PC-9 (cell line): ENCODE measurements at regions not wholly inside any gene's neighbourhood (a gene's known extent, or its start where the extent isn't known, plus 50 kb on each side); places are given as distances from the start of the nearest gene placed in this dataset.

ENCODE experiments used
- BruUV-seq: library from RNA; stranded (reverse); fragments of 400-500 nt; replicated peaks from 2 replicates; lab custom pipeline; 2021; lab: Mats Ljungman, UMichigan
- CTCF ChIA-PET: fragments of 300-600 bp; sonication (Branson Sonifier 250); formaldehyde crosslinking; loops from one replicate; lab custom pipeline; 2022; ENCODE audit warnings: antibody characterized with exemption; lab: Charles Lee
- POLR2A ChIA-PET: fragments of 300-600 bp; sonication (Branson Sonifier 250); formaldehyde crosslinking; loops from one replicate; lab custom pipeline; 2022; ENCODE audit warnings: antibody characterized with exemption; ENCODE audit not compliant: unreplicated experiment; lab: Charles Lee
- DNase-seq, 2 experiments: peaks; one replicate each; pipeline versions ENCODE4 v3.0.0 to v3.0.0-alpha.2; 2015 to 2022; ENCODE audit warnings: mixed read lengths in 1 of 2
- H2AFZ ChIP-seq: fragments of 200-600 bp; sonication (generic); 2 replicates; pipeline ENCODE4 v1.8.1; 2017; ENCODE audit warnings: antibody characterized with exemption
- H3F3A ChIP-seq: fragments of 200-600 bp; sonication (generic); 2 replicates; pipeline ENCODE4 v1.8.1; 2017; ENCODE audit warnings: antibody characterized with exemption, mild to moderate bottlenecking, low read depth; ENCODE audit not compliant: insufficient read depth
- H3K27ac ChIP-seq: fragments of 200-600 bp; sonication (generic); 2 replicates; pipeline ENCODE4 v1.6.1; 2016; ENCODE audit warnings: mixed run types
- H3K27me3 ChIP-seq: fragments of 200-600 bp; sonication (generic); 2 replicates; pipeline ENCODE4 v1.6.1; 2016; ENCODE audit warnings: low read depth, mixed run types; ENCODE audit not compliant: insufficient read depth
- H3K36me3 ChIP-seq: fragments of 200-600 bp; sonication (generic); 2 replicates; pipeline ENCODE4 v1.6.1; 2016; ENCODE audit warnings: low read depth, mixed run types
- H3K4me1 ChIP-seq: fragments of 200-600 bp; sonication (generic); replicated peaks from 2 replicates; pipeline ENCODE4 v1.6.1; 2016; ENCODE audit warnings: mixed run types; ENCODE audit not compliant: insufficient read depth
- H3K4me2 ChIP-seq: fragments of 200-600 bp; sonication (generic); 2 replicates; pipeline ENCODE4 v1.6.1; 2017; ENCODE audit warnings: mixed run types
- H3K4me3 ChIP-seq: fragments of 200-600 bp; sonication (generic); 2 replicates; pipeline ENCODE4 v1.6.1; 2016; ENCODE audit warnings: mixed run types
- H3K79me2 ChIP-seq: fragments of 200-600 bp; sonication (generic); 2 replicates; pipeline ENCODE4 v1.6.1; 2017; ENCODE audit warnings: low read depth, mixed run types
- H3K9me2 ChIP-seq: fragments of 200-600 bp; sonication (generic); 2 replicates; pipeline ENCODE4 v1.8.1; 2017; ENCODE audit warnings: mild to moderate bottlenecking; ENCODE audit not compliant: insufficient read depth
- H3K9me3 ChIP-seq: fragments of 200-600 bp; sonication (generic); 2 replicates; pipeline ENCODE4 v1.8.1; 2016; ENCODE audit warnings: low read depth; ENCODE audit not compliant: insufficient read depth
- H4K20me1 ChIP-seq: fragments of 200-600 bp; sonication (generic); 2 replicates; pipeline ENCODE4 v1.8.1; 2017; ENCODE audit not compliant: insufficient read depth
- CTCF ChIP-seq: fragments of 200-600 bp; sonication (generic); conservative IDR thresholded peaks from 2 replicates; pipeline ENCODE4 v1.6.1; 2017; ENCODE audit warnings: mixed run types, antibody characterized with exemption, mild to moderate bottlenecking, moderate library complexity
- EZH2 ChIP-seq: fragments of 200-600 bp; sonication (generic); IDR thresholded peaks from 2 replicates; pipeline ENCODE4 v1.8.0; 2017; ENCODE audit warnings: antibody characterized with exemption, low read depth
- intact Hi-C: fragments of 100-400 bp; cut with micrococcal nuclease; formaldehyde crosslinking; loops from one replicate; pipeline ENCODE4 v1.10.0; 2022; ENCODE audit not compliant: unreplicated experiment

- Histone ChIP-seq H3K9me3 (no peaks in the 10 kb centered on the region; the same call in 1 of the 2 replicates), H3K9me2 (no peaks in the 10 kb centered on the region), H3K4me1 (peaks cover 14% of the 10 kb centered on the region; the same call in 1 of the 2 replicates), H4K20me1 (no peaks in the 10 kb centered on the region), H3K79me2 (no peaks in the 10 kb centered on the region), H3K27me3 (no peaks in the 10 kb centered on the region), H3F3A (no peaks in the 10 kb centered on the region; the same call in 1 of the 2 replicates), H3K27ac (no peak overlapping the region), H2AFZ (no peak overlapping the region), H3K4me3 (no peak overlapping the region), H3K36me3 (no peaks in the 10 kb centered on the region), H3K4me2 (no peak overlapping the region)
- no TSS peak for BruUV-seq
- ChIA-PET CTCF (no interaction called here), POLR2A (interaction anchor here (0.6 to 0.7 kb wide), 2 partner anchors 154 to 368 kb away, joined by 3 to 5 read pairs; no protein-coding TSS in a partner anchor)
- no peak for TF ChIP-seq EZH2
- TF ChIP-seq CTCF, result no peak
- intact Hi-C loops, result loop anchor here (10.0 kb wide), 1 partner anchor 267 kb away; no protein-coding TSS in a partner anchor
- DNase-seq, result no peak
Measured at GRCh38 chr20:58081846-58082245, 146.6 kb downstream of the ANKRD60 start.

- CTCF ChIA-PET, result interaction anchor here (0.8 kb wide), 1 partner anchor 1971 kb away, joined by 3 read pairs; no protein-coding TSS in a partner anchor
- POLR2A ChIA-PET, result interaction anchor here (0.5 to 0.7 kb wide), 2 partner anchors 33 to 34 kb away, joined by 3 read pairs; no protein-coding TSS in a partner anchor
- intact Hi-C loops, result no loop called here
- no TSS peak for BruUV-seq
- H3K4me1 ChIP-seq, result peaks cover 16% of the 10 kb centered on the region
- H3K27me3 ChIP-seq, result no peaks in the 10 kb centered on the region
- TF ChIP-seq EZH2, result no peak
- TF ChIP-seq CTCF, result no peak
- H4K20me1 ChIP-seq, result no peaks in the 10 kb centered on the region
- no peaks in the 10 kb centered on the region for H3K9me2 ChIP-seq
- H3K27ac ChIP-seq, result no peak overlapping the region
- no peak for DNase-seq
- no peak overlapping the region for H3K4me3 ChIP-seq
- H3K36me3 ChIP-seq, result no peaks in the 10 kb centered on the region
- no peak overlapping the region for H3K4me2 ChIP-seq
- H3K79me2 ChIP-seq, result no peaks in the 10 kb centered on the region
- no peaks in the 10 kb centered on the region; the same call in 1 of the 2 replicates for H3K9me3 ChIP-seq
- no peak overlapping the region for H2AFZ ChIP-seq
- peaks cover 4% of the 10 kb centered on the region; the same call in 1 of the 2 replicates for H3F3A ChIP-seq
Measured at GRCh38 chr20:58078741-58079522, 149.5 kb downstream of the ANKRD60 start.

- H2AFZ ChIP-seq, result no peak overlapping the region
- no peak for DNase-seq
- H3K27ac ChIP-seq, result no peak overlapping the region
- H3K27me3 ChIP-seq, result no peaks in the 10 kb centered on the region
- no peaks in the 10 kb centered on the region for H3K9me2 ChIP-seq
- H3K9me3 ChIP-seq, result no peaks in the 10 kb centered on the region; the same call in 1 of the 2 replicates
- H3K4me3 ChIP-seq, result no peak overlapping the region
- TF ChIP-seq CTCF (no peak), EZH2 (no peak)
- no TSS peak for BruUV-seq
- H3K4me2 ChIP-seq, result no peak overlapping the region
- H3K79me2 ChIP-seq, result no peaks in the 10 kb centered on the region
- CTCF ChIA-PET, result no interaction called here
- peaks cover 17% of the 10 kb centered on the region for H3K4me1 ChIP-seq
- no peaks in the 10 kb centered on the region for H3K36me3 ChIP-seq
- H4K20me1 ChIP-seq, result no peaks in the 10 kb centered on the region
- H3F3A ChIP-seq, result 0 out of 2 replicates have a peak, but pooled peaks cover 4% of the 10 kb centered on the region
- intact Hi-C loops, result no loop called here
- POLR2A ChIA-PET, result no interaction called here
Measured at GRCh38 chr20:58077282-58077681, 151.2 kb downstream of the ANKRD60 start.
